AG09319 (cell line): ENCODE measurements at regions not wholly inside any gene's neighbourhood (a gene's known extent, or its start where the extent isn't known, plus 50 kb on each side); places are given as distances from the start of the nearest gene placed in this dataset.

Experiments
- DNase-seq: peaks from one replicate; pipeline ENCODE4 v3.0.0-alpha.2; 2010; ENCODE audit warnings: low read depth; ENCODE audit errors: extremely low read depth
- TF ChIP-seq, protein P1 (sequence below): IDR thresholded peaks from 2 replicates; pipeline ENCODE4 v1.5.1; 2011; ENCODE audit warnings: low read depth, mild to moderate bottlenecking, inconsistent platforms, low read length, moderate library complexity

GRCh38 chr4:177087499-177087898 lies 222.2 kb upstream of the NEIL3 start:
- no peak for DNase-seq
- TF ChIP-seq, protein P1, sequence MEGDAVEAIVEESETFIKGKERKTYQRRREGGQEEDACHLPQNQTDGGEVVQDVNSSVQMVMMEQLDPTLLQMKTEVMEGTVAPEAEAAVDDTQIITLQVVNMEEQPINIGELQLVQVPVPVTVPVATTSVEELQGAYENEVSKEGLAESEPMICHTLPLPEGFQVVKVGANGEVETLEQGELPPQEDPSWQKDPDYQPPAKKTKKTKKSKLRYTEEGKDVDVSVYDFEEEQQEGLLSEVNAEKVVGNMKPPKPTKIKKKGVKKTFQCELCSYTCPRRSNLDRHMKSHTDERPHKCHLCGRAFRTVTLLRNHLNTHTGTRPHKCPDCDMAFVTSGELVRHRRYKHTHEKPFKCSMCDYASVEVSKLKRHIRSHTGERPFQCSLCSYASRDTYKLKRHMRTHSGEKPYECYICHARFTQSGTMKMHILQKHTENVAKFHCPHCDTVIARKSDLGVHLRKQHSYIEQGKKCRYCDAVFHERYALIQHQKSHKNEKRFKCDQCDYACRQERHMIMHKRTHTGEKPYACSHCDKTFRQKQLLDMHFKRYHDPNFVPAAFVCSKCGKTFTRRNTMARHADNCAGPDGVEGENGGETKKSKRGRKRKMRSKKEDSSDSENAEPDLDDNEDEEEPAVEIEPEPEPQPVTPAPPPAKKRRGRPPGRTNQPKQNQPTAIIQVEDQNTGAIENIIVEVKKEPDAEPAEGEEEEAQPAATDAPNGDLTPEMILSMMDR = no peak

DNA sequence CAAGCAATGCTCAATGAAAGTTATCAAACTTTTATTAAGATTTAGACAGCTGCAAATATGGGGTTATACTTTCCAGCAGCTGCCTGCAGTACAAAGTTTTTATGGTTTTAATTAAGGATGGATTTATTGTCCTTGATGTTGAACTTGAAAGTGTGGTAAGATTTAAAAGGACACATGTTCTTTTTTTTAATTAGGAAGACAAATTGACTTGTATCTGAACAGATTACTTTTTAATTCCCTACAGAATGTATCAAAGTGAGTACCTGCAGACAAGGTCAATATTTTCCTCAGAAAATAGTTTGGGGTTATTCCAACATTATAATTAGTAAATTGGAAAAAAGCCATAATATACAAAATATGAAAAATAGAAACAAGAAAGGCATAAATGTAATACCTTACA lies 218.2 kb upstream of the NEIL3 start:
- no peak for DNase-seq
- TF ChIP-seq, protein P1 = no peak

DNA sequence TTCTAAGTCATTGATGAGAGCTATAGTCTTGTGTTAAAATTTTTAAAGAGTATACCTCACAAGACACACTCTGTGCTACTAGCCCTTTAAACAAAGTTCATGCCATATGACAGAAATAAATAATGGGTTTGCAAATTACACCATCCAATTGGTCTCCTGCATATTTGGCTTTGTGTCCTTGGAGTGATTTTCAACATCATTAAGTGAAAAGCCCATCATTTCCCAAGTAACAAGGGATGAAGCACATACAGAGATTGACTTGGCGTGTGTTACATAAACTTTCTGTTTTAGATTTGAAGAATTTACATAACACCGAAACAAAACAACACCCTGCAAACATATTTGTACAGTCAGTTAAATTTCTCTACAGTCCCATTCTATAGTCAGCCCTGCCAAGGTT lies 216.9 kb upstream of the NEIL3 start:
- no peak for DNase-seq
- TF ChIP-seq, protein P1 = no peak

- TF ChIP-seq, protein P1 = no peak
- no peak for DNase-seq
These were observed 215.7 kb upstream of the NEIL3 start for GRCh38 chr4:177093964-177094363.

DNA sequence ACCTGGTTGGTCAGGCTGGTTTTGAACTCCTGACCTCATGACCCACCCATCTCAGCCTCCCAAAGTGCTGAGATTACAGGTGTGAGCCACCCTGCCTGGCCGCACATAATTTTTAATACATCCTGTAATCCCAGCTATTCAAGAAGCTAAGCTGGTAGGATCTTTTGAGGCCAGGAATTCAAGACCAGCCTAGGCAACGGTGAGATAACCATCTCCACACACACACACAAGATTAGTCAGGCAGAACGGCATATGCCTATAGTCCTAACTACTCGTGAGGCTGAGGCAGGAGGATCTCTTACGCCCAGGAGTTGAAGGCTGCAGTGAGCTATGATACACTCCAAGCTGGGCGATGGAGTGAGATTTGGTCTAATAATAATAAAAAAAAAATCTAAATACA lies 212.4 kb upstream of the NEIL3 start:
- TF ChIP-seq, protein P1 = no peak
- DNase-seq = no peak

DNA sequence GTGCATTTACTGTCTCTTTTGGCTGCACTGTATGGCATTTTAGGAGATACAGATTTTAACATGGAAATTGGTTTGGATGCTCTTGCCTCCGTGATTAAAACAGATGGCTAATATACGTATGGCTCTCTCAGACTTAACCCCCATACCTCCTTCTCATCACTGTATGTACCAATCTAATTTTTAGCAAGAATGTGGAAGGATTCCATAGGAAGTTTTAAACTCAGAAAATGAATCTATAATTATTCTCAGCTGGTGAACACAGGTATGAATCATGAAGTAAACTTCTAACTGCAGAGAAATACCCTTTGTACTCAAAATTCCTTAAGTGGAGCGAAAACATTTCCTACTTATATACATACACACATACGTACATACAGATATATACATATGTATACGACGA lies 210.5 kb upstream of the NEIL3 start:
- no peak for DNase-seq
- TF ChIP-seq, protein P1 = no peak

GRCh38 chr4:177100307-177100706 lies 209.4 kb upstream of the NEIL3 start:
- TF ChIP-seq, protein P1 = no peak
- no peak for DNase-seq

DNA sequence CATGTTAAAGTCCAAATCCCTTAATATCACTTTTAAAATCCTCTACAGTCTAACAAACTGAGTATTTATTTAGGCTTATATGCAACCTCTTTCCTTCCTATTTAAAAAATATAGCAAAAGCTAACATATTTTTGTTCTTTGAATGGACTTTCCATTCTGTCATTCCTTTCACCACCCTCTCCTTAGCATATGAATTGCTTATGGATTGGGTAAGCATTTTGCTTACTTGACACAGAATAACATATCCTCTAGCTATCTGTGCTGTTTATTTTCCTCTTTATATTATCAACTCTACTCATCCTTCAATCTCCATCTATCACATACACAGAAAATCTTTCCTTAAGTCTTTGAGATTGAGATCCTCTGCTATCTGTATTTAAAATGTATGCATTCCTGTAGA lies 206.1 kb upstream of the NEIL3 start:
- TF ChIP-seq, protein P1 = no peak
- no peak for DNase-seq
